Parathyroid adenoma (tissue), 2 donors: ENCODE measurements at regions not wholly inside any gene's neighbourhood (a gene's known extent, or its start where the extent isn't known, plus 50 kb on each side); places are given as distances from the start of the nearest gene placed in this dataset.

Experiments used
- H2AFZ ChIP-seq: fragments of 300-600 bp; sonication (generic); one replicate; pipeline ENCODE4 v1.7.0; 2017; ENCODE audit warnings: antibody characterized with exemption, mild to moderate bottlenecking
- H3K27ac ChIP-seq: fragments of 300-600 bp; sonication (generic); one replicate; pipeline ENCODE4 v1.7.0; 2017
- H3K27me3 ChIP-seq: fragments of 300-600 bp; sonication (generic); one replicate; pipeline ENCODE4 v1.7.0; 2017; ENCODE audit warnings: low read length; ENCODE audit not compliant: control insufficient read depth, insufficient read depth
- H3K36me3 ChIP-seq: fragments of 300-600 bp; sonication (generic); one replicate; pipeline ENCODE4 v1.7.0; 2017; ENCODE audit warnings: low read length; ENCODE audit not compliant: control insufficient read depth, insufficient read depth
- H3K4me1 ChIP-seq: fragments of 300-600 bp; sonication (generic); one replicate; pipeline ENCODE4 v1.7.0; 2017; ENCODE audit warnings: control low read depth
- H3K4me2 ChIP-seq: fragments of 300-600 bp; sonication (generic); one replicate; pipeline ENCODE4 v1.7.0; 2017; ENCODE audit warnings: low read length
- H3K4me3 ChIP-seq: fragments of 300-600 bp; sonication (generic); one replicate; pipeline ENCODE4 v1.7.0; 2017; ENCODE audit warnings: low read depth, low read length
- H3K79me2 ChIP-seq: fragments of 300-600 bp; sonication (generic); one replicate; pipeline ENCODE4 v1.7.0; 2017; ENCODE audit warnings: control low read depth
- H3K9ac ChIP-seq: fragments of 300-600 bp; sonication (generic); one replicate; pipeline ENCODE4 v1.7.0; 2017; ENCODE audit warnings: mild to moderate bottlenecking
- H3K9me3 ChIP-seq: fragments of 300-600 bp; sonication (generic); one replicate; pipeline ENCODE4 v1.7.0; 2017; ENCODE audit warnings: low read length; ENCODE audit not compliant: control insufficient read depth
- CTCF ChIP-seq: fragments of 300-600 bp; sonication (generic); IDR thresholded peaks from one replicate; pipeline ENCODE4 v1.7.0; 2017; ENCODE audit warnings: antibody characterized with exemption, mild to moderate bottlenecking
- donor health status: primary hyperparathyroidism.

GRCh38 chr13:109874484-109875454, 88.4 kb upstream of the IRS2 start:
- H3K36me3 ChIP-seq = no peaks in the 10 kb centered on the region
- H3K27me3 ChIP-seq = no peaks in the 10 kb centered on the region
- TF ChIP-seq CTCF = no peak
- H3K4me2 ChIP-seq = no peak overlapping the region
- H3K27ac ChIP-seq = no peak overlapping the region
- no peaks in the 10 kb centered on the region for H3K4me1 ChIP-seq
- H3K9ac ChIP-seq = no peak overlapping the region
- no peaks in the 10 kb centered on the region for H3K79me2 ChIP-seq
- H3K9me3 ChIP-seq = no peaks in the 10 kb centered on the region
- H2AFZ ChIP-seq = no peak overlapping the region
- no peak overlapping the region for H3K4me3 ChIP-seq

- Histone ChIP-seq H3K4me1 (no peaks in the 10 kb centered on the region), H3K27me3 (no peaks in the 10 kb centered on the region), H3K36me3 (no peaks in the 10 kb centered on the region), H3K9me3 (no peaks in the 10 kb centered on the region), H3K79me2 (no peaks in the 10 kb centered on the region), H2AFZ (no peak overlapping the region), H3K4me3 (no peak overlapping the region), H3K27ac (no peak overlapping the region), H3K4me2 (no peak overlapping the region), H3K9ac (no peak overlapping the region)
- TF ChIP-seq CTCF = no peak
Measured at GRCh38 chr13:109873351-109874123, 87.2 kb upstream of the IRS2 start.

DNA sequence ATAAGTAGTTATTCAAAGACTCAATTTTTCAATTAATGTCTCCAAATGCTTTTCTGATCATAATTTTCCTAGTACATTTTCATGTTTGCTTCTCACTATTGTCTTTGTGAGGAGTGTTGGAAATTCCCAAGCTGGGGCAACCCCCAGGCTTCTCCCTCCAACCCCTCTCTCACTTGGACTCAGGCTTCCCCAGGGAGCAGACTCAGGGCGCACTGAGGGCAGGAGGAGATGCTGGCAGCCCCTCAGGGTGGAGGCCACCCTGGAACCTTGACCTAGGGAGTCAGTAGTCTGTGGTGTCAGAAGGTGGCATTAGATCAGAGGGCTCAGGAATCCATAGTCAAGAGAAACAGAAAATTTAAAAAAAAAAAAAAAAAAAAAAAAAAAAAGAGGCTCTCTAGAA, 86.5 kb upstream of the IRS2 start:
- H3K27ac ChIP-seq = no peak overlapping the region
- H3K4me3 ChIP-seq = no peak overlapping the region
- H3K36me3 ChIP-seq = no peaks in the 10 kb centered on the region
- no peaks in the 10 kb centered on the region for H3K27me3 ChIP-seq
- no peaks in the 10 kb centered on the region for H3K4me1 ChIP-seq
- no peak overlapping the region for H3K9ac ChIP-seq
- no peak overlapping the region for H3K4me2 ChIP-seq
- no peaks in the 10 kb centered on the region for H3K9me3 ChIP-seq
- no peak for TF ChIP-seq CTCF
- no peaks in the 10 kb centered on the region for H3K79me2 ChIP-seq
- H2AFZ ChIP-seq = no peak overlapping the region

- H3K9me3 ChIP-seq = no peaks in the 10 kb centered on the region
- no peak overlapping the region for H3K27ac ChIP-seq
- H3K9ac ChIP-seq = no peak overlapping the region
- H3K4me3 ChIP-seq = no peak overlapping the region
- H3K36me3 ChIP-seq = no peaks in the 10 kb centered on the region
- no peak overlapping the region for H3K4me2 ChIP-seq
- no peak for TF ChIP-seq CTCF
- H2AFZ ChIP-seq = no peak overlapping the region
- no peaks in the 10 kb centered on the region for H3K27me3 ChIP-seq
- no peaks in the 10 kb centered on the region for H3K4me1 ChIP-seq
- H3K79me2 ChIP-seq = no peaks in the 10 kb centered on the region
Measured at GRCh38 chr13:109870696-109871370, 84.5 kb upstream of the IRS2 start.
